ENCODE measurements at regions not wholly inside any gene's neighbourhood (a gene's known extent, or its start where the extent isn't known, plus 50 kb on each side); places are given as distances from the start of the nearest gene placed in this dataset.

DNA sequence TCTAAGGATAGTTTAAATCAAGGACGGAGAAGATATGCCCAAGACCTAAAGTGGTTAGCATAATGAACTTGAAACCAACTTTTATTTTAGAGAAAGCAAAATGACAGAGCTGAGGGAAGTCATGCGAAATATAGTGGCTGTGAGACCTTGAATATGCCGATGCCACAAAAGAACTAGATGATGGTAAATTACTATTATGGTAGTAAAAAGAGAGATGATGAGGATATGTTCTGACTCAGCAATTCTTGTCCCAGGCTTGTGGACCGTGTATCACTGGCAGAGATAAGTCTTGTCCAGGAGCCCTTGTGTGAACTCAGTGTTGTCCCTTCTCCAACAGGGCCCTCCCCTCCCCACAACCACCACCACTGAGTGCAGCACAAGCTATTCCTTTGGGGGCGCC lies 1605.6 kb upstream of the TENM3 start:
- no peak for DNase-seq

DNA sequence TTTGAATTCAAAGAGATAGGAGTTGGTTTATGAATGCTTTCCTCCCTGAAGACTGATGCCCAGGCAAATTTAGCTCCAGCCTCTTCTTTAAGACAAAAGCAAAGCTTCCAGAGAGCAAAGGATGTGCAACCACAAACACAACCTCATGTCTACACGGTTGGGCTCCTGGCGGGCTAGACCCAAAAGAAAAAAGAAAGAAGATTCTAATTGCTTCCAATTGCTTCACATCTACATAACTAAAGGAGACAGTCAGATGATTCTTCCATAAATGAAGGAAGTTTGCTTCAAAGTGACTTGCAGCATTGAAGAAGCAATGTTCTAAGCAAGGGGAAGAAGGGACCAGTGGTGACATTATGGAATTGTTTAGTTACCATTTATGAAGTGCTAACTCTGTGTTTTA lies 1603.0 kb upstream of the TENM3 start:
- DNase-seq: no peak

- DNase-seq: no peak
Measured at GRCh38 chr4:180641495-180641894, 1601.7 kb upstream of the TENM3 start.

DNA sequence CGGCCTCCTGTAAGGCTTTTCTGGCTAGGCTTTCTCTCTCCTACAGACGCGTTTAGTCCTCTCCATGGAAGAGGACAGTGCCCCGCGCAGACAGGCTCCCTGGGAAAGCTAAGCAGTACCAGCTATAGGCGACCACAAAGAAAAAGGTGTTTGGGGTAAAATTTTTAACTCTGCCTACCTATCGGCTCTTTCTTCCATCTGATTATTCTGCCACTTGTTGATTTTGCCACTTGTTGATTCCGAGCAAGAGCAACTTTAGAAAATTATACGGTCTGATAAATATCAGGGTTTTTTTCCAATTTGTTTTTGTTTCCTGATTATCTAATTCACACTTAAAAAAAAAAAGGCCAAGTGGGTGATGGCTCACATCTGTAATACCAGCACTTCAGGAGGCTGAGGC lies 1600.5 kb upstream of the TENM3 start:
- no peak for DNase-seq

- DNase-seq: no peak
Measured at GRCh38 chr4:180650273-180650672, 1592.9 kb upstream of the TENM3 start.

DNA sequence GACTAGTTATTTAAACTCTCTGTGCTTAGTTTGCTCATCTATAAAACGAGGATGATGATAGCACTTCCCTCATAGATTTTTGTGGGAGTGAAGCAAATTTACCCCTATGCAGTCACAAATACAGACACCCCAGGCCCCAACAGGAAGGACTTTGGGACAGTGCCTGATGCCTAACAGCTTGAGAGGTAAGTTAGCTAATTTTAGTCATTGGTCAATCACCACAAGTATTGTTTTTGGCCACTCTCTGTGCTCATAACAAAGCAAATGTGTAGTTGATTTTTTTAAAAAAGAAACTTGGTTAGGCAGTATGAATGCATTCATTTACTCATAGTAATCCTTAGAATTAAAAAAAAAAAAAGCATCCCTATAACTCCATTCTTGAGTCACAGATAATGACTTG lies 1590.7 kb upstream of the TENM3 start:
- no peak for DNase-seq

- no peak for DNase-seq
Measured at GRCh38 chr4:180655886-180656285, 1587.3 kb upstream of the TENM3 start.

DNA sequence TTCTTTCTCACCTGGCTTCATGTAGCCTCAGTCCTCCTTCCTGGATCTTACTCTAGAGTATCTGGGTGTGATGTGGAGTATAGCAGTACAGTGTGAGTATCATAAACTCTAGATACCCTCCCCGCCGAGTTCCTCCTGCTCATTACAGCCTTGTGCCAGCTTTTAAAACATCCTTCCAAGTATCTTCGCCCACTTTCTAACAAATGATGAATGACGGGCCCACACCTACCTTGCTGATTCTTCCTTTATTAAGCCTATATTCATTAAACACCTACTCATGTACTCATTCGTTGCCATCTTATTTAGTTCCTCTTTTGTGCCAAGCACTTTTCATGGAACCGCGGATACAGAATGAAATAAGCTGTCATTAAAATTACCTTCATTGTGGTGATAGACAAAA lies 1585.3 kb upstream of the TENM3 start:
- DNase-seq: no peak

DNA sequence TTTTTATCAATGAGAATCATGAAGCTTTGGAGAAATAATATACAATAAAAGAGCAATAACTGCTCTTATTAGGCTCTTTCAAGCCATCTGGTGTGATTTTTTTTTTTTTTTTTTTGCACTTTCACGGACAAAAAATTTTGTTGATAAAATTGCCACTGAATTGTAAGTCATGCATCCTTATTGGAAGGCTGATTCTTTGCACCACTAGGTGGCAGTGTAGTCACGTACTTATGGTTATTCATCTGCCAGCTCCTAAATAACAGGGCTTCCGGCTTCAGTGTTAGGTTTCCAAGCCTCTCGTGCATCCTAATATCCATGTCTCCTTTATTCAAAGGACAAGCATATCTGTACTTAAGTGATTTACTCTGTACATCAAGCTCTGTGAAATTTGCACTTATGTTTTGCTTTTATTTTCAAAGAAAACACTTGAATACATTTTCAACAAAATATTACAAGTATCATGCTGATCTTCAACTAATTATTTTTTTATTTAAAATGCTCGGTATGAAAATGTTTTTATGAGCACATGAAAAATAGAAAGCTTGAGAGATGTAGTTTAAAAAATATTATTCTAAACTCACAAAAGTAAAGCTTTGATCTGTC lies 1578.3 kb upstream of the TENM3 start:
- DNase-seq: no peak

DNA sequence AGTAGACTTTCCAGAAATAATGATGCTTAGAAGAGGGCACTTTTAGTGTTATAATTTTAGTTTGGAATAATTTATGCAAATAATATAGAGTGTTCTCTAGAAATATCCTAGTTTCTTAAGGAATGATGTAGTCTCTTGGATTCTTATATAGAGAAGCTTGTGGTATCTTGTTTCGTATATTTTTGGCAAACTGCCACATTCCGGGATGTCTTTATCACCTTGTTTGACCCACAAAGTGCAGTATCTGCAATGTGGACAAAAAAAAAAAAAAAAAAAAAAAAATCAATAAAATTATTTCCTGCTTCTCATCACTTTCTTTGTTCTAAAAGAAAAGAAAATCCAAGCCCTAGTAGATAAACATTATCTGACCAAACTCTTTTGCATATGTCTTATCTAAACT lies 1577.7 kb upstream of the TENM3 start:
- no peak for DNase-seq

GRCh38 chr4:180665994-180666824 lies 1577.0 kb upstream of the TENM3 start:
- no peak for DNase-seq

DNA sequence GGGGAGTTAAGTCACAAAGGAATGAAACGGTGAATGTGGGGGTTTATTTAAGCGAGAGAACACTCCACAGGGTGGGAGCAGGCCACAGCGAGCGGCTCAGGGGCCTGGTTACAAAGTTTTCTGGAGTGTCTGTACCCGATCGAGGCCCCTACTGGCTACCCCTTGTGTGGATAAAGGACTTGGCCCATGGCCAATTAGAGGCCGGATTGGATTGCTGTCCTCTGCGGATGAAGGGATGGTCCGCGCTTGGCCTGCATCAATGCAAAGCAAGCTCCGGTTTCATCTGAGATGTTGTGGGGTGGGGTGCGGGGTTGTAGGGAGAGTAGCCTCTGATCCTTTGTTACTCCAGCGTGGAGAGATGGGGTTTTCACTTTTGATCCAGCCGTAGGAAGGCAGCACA lies 1574.5 kb upstream of the TENM3 start:
- no peak for DNase-seq

GRCh38 chr4:180669680-180670079 lies 1573.5 kb upstream of the TENM3 start:
- no peak for DNase-seq

DNA sequence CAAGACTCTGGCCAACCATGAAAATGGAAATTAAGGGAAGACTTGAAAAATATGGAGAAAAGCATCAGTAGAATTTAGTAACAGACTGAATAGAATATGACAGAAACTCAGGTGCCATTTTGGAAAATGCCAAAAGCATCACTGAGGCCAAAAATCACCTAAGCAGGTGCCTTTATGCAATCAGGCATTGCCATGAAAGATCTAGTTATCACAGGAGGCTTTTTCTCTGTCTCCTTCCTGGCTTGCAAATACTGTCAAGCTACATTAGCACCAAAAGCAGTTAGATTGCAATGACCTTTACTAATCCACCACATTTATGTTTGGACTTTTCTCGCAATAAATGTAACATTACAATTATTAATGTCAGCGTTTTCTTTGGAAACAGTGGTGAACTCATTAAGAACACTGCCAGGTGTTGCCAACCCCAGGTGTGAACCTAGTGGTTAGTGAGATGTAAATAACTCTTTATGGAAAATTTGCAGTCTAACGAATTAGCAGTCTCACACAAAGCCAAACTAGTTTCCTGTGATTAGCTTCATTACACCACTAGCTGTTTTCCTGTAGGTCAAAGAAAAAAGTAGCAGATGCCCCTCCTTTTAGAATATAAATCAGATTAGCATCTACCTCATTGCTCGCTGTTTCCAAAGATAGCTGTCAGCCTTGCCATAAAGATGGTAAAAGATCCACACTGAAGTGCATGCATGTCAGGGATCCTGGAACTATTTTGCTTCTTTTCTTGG lies 1568.4 kb upstream of the TENM3 start:
- DNase-seq: no peak

GRCh38 chr4:180675359-180675650 lies 1567.9 kb upstream of the TENM3 start:
- DNase-seq: no peak

GRCh38 chr4:180680305-180680704 lies 1562.9 kb upstream of the TENM3 start:
- no peak for DNase-seq

DNA sequence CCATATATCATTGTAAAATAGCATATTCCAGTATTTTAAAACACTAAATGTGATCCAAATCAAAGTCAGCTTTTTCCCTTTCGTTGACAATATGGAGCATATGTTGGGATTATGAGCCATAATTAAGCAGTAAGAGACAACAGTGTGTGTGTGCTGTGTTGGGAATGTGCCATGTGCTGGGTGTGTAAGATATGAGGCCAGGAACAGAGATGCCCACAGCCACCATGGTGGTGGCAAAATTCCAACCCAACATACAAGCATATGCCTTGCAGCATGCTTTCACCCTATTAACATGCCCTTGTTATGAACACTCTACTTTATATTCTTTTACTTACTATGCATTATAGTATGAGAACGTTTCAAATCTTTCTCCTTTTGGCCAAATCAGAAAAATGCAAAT lies 1560.4 kb upstream of the TENM3 start:
- DNase-seq: no peak

- no peak for DNase-seq
Measured at GRCh38 chr4:180683186-180683585, 1560.0 kb upstream of the TENM3 start.

- DNase-seq: no peak
Measured at GRCh38 chr4:180688480-180688879, 1554.7 kb upstream of the TENM3 start.

DNA sequence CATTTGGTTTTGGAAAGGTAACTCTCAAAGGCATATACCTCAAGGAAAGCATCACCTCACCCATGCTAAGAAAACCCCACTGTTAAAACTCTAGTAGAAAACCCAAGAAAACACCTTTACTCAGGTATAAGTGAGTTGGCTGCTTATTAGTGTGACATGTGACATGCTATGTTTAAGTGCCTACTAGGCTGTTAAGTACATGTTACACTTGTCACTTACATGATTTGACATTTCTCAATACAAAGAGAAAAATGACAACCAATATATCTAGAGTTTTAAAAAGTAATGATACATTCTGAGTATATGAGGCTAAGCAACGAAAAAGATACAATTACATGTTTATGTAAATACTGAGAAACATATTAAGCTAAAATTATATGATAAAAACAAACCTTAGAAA lies 1548.3 kb upstream of the TENM3 start:
- no peak for DNase-seq

GRCh38 chr4:180695851-180696250 lies 1547.4 kb upstream of the TENM3 start:
- DNase-seq: no peak

DNA sequence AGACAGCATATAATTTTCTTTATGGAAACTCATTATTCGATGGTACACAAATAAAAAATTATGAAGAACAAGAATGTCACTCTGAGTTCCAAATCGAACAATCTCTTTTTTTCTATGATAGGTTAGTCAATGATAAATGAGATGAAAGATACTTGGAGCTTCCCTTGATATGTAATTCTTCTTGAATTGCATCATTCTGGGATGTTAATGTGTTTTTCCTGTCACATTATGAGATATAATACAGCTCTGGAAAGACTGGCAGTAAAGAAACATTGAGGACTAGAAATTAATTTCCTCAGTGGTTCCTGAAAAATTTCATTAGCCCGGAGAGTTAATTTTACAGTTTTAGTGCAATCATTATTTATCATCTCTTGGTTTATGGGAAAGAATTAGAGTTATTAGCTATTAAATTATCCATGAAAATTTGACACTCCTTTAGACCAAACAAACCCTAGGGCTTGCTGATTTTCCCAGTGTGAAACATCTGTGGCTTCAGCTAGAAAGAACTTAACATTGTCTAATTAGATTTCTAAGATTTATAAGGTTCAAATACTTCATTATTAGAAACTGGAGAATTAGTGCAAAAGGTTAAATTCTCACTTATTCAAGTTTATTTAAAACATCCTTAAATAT lies 1546.6 kb upstream of the TENM3 start:
- no peak for DNase-seq

DNA sequence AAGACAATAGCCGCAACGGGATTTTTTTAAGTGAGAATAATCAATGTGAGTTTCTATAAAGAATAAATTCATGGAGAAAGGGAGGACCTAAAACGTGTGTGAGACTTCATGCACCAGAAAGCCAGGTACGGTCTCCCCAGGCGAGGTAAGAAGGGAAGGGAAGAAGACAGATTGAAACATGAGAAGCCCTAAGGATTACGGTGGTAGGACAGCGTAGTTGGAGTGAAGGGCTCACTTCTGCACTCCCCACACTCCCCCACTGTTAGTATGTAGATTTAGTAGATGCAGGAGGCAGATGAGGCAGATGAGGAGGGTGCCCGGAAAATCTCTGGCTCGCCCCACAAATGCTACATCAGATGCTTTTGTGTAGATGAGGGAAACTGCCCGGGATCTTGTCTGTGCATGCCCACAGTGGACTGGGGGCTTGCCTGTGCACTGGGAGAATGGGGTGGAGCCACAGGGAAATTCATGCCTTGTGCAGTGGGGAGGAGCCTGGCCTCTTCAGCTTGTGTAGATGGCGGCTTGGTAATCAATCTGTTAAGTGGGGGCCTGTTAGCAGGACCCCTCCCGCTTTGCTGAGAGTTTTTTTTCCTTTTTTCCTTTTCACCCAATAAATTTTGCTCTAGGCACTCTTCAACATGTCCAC lies 1544.5 kb upstream of the TENM3 start:
- no peak for DNase-seq
